AG04449 (cell line): ENCODE measurements at regions not wholly inside any gene's neighbourhood (a gene's known extent, or its start where the extent isn't known, plus 50 kb on each side); places are given as distances from the start of the nearest gene placed in this dataset.

Experiments used
- CTCF ChIA-PET: fragments of 350-600 bp; formaldehyde crosslinking; extraction: SDS; loops from one replicate; lab custom pipeline; 2021; ENCODE audit warnings: antibody characterized with exemption; lab: Yijun Ruan, JAX
- POLR2A ChIA-PET: fragments of 400-600, 350-600 bp; formaldehyde crosslinking; extraction: SDS; loops from one replicate; lab custom pipeline; 2020; ENCODE audit warnings: antibody characterized with exemption, inconsistent platforms; lab: Yijun Ruan, JAX
- DNase-seq: peaks from one replicate; pipeline ENCODE4 v3.0.0-alpha.2; 2010; ENCODE audit warnings: low read depth, low spot score
- H3K4me3 ChIP-seq: 2 replicates; pipeline ENCODE4 v1.5.1; 2011; ENCODE audit warnings: low read depth, mild to moderate bottlenecking, control low read depth, low read length
- TF ChIP-seq, protein P1 (sequence below): IDR thresholded peaks from one replicate; pipeline ENCODE4 v1.5.1; 2011; ENCODE audit warnings: mild to moderate bottlenecking, moderate library complexity, low read length, control low read depth, inconsistent platforms; ENCODE audit not compliant: insufficient read depth; ENCODE audit errors: missing control alignments

DNA sequence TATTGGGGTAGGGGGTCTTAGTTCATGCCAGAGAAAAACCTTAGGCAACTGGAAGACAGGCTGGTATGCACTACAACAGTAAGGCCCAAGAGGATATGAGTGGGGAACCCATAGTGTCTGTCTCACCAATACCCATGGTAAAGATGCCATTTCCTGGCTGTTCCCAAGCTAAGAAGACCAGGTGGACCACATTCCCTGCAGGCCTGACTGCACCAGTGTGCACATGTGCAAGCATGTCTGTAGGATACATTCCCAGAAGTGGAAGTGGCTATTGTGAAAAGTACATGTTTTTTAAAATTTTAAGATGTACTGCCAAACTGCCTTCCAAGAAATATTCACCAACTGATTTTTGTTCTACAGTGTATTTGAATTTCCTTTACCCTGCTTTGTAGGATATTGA lies 207.3 kb upstream of the CTNNB1 start:
- ChIA-PET POLR2A (no interaction called here), CTCF (no interaction called here)
- no peak for DNase-seq
- TF ChIP-seq, protein P1, sequence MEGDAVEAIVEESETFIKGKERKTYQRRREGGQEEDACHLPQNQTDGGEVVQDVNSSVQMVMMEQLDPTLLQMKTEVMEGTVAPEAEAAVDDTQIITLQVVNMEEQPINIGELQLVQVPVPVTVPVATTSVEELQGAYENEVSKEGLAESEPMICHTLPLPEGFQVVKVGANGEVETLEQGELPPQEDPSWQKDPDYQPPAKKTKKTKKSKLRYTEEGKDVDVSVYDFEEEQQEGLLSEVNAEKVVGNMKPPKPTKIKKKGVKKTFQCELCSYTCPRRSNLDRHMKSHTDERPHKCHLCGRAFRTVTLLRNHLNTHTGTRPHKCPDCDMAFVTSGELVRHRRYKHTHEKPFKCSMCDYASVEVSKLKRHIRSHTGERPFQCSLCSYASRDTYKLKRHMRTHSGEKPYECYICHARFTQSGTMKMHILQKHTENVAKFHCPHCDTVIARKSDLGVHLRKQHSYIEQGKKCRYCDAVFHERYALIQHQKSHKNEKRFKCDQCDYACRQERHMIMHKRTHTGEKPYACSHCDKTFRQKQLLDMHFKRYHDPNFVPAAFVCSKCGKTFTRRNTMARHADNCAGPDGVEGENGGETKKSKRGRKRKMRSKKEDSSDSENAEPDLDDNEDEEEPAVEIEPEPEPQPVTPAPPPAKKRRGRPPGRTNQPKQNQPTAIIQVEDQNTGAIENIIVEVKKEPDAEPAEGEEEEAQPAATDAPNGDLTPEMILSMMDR = no peak
- H3K4me3 ChIP-seq = no peak overlapping the region

DNA sequence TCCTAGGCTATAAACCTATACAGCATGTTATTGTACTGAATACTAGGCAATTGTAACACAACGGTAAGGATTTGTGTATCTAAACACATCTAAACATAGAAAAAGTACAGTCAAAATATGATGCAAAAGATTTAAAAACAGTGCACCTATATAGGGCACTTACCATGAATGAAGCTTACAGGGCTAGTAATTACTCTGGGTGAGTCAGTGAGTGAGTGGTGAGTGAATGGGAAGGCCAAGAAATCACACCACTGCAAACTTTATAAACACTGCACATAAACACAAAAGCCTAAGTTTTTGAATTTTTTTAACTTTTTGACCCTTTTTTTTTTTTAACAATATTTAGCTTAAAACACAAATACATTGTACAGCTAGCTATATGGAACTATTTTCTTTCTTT lies 204.7 kb upstream of the CTNNB1 start:
- TF ChIP-seq, protein P1 = no peak
- DNase-seq = no peak
- CTCF ChIA-PET = no interaction called here
- H3K4me3 ChIP-seq = no peak overlapping the region
- POLR2A ChIA-PET = no interaction called here

- CTCF ChIA-PET = no interaction called here
Measured at GRCh38 chr3:40995271-40995670, 204.0 kb upstream of the CTNNB1 start.

DNA sequence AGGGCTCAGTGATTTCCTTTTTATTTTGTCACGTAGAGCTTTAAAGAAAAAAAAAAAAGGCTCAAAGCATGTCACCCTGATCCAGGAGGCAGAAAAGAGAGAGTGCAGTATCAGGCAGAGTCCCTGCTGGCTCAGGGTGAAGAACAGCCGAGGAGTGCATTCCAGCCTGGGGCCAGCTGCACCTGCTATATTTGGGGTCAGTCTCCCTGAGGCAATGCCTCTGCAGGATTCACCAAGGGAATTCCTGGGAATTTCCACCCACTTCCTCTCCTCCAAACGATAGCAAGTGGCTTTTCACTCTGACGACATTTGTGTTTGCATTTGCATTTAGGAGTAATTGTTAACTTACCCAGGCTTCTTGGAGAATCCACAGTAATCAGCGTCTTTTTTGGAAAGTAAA lies 202.9 kb upstream of the CTNNB1 start:
- H3K4me3 ChIP-seq = no peak overlapping the region
- ChIA-PET CTCF (no interaction called here), POLR2A (no interaction called here)
- TF ChIP-seq, protein P1 = no peak
- DNase-seq = no peak

More at GRCh38 chr3:40995271-40995670, 204.0 kb upstream of the CTNNB1 start:
- TF ChIP-seq, protein P1 = no peak
- DNase-seq = no peak
- H3K4me3 ChIP-seq = no peak overlapping the region
- POLR2A ChIA-PET = no interaction called here

DNA sequence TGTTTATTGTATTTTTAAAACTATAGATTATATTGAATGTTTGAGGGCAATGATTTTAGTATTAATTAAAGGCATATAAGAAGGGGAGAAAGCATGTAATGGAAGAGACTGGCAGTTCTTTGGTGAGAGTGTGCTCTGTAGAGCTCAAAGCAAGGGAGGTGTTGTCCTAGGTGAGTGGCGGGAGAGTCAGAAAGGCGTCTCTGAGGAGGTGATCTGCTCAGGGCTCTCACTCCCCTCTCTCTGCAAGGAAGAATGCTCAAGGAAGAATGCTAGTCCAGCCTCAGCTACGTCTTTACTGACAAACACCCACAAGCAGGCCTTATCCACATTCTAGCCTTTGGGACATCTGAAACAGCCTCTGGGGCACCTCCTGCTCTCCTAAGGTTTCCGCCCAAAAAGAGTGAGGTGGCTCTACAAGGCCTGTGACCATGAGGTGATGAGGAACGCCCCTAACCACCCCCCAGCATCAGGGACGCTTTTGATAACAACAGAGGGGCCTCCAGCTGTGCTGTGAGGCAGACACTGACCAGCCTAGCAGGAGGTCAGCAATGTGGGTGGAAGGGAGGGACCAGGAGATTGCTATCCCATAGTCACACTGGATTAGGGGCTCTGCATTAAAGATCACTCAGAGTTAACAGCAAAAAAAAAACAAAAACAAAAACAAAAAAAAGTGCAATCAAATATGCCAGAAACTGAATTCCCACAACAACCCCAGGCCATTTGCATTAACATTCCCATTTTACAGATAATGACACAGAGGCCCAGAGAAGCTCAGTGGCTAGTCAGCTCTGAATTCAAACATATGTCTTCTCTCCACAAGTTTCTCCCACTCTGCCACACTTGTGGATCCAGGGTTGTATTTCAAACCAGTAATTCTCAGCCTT lies 202.2 kb upstream of the CTNNB1 start:
- H3K4me3 ChIP-seq = no peak overlapping the region
- CTCF ChIA-PET = no interaction called here
- DNase-seq = no peak
- POLR2A ChIA-PET = no interaction called here
- TF ChIP-seq, protein P1 = no peak

GRCh38 chr3:40997711-40998519 lies 201.4 kb upstream of the CTNNB1 start:
- POLR2A ChIA-PET = no interaction called here
- DNase-seq = no peak
- no peak overlapping the region for H3K4me3 ChIP-seq
- CTCF ChIA-PET = no interaction called here
- TF ChIP-seq, protein P1 = no peak
